Activated CD8-positive, alpha-beta T cell treated with anti-CD3 and anti-CD28 coated beads for 36 hours (primary cell): ENCODE measurements at regions not wholly inside any gene's neighbourhood (a gene's known extent, or its start where the extent isn't known, plus 50 kb on each side); places are given as distances from the start of the nearest gene placed in this dataset.

Experiments used
- ATAC-seq: fragments of 200-7000 bp; cut with Tn5 transposase; one replicate; pipeline ENCODE4 v1.10.0; 2021; ENCODE audit warnings: mild to moderate bottlenecking, moderate library complexity
- CTCF ChIA-PET: fragments of 350-600 bp; sonication (Branson Sonifier 250); formaldehyde crosslinking; loops from one replicate; lab custom pipeline; 2021; ENCODE audit warnings: antibody characterized with exemption; lab: Charles Lee
- POLR2A ChIA-PET: fragments of 350-600 bp; sonication (Branson Sonifier 250); formaldehyde crosslinking; loops from one replicate; lab custom pipeline; 2021; ENCODE audit warnings: antibody characterized with exemption; lab: Charles Lee
- DNase-seq: peaks from one replicate; pipeline ENCODE4 v3.0.0-alpha.2; 2020
- H3K27ac Mint-ChIP-seq: one replicate; pipeline ENCODE4 v1.8.0; 2021; ENCODE audit warnings: mild to moderate bottlenecking, mixed read lengths
- H3K27me3 Mint-ChIP-seq: one replicate; pipeline ENCODE4 v1.8.0; 2021; ENCODE audit warnings: mixed read lengths
- H3K36me3 Mint-ChIP-seq: one replicate; pipeline ENCODE4 v1.8.0; 2021; ENCODE audit warnings: low read depth, mixed read lengths
- H3K4me1 Mint-ChIP-seq: one replicate; pipeline ENCODE4 v1.8.0; 2021; ENCODE audit warnings: low read depth, mixed read lengths
- H3K4me3 Mint-ChIP-seq: one replicate; pipeline ENCODE4 v1.8.0; 2021; ENCODE audit warnings: mild to moderate bottlenecking, moderate library complexity, mixed read lengths
- H3K9me3 Mint-ChIP-seq: one replicate; pipeline ENCODE4 v1.8.0; 2021; ENCODE audit warnings: mixed read lengths
- CTCF ChIP-seq: fragments of 200-600 bp; IDR thresholded peaks from one replicate; pipeline ENCODE4 v1.8.0; 2022; ENCODE audit warnings: antibody characterized with exemption, mild to moderate bottlenecking
- intact Hi-C: fragments of 100-400 bp; cut with micrococcal nuclease; formaldehyde crosslinking; loops from one replicate; pipeline ENCODE4 v1.10.0; 2022

GRCh38 chr2:41907771-41908207, 140.0 kb upstream of the PKDCC start:
- Mint-ChIP-seq H3K4me3 (no peak overlapping the region), H3K27me3 (peaks cover 19% of the 10 kb centered on the region), H3K9me3 (no peaks in the 10 kb centered on the region), H3K4me1 (no peaks in the 10 kb centered on the region), H3K36me3 (no peaks in the 10 kb centered on the region), H3K27ac (no peak overlapping the region)
- intact Hi-C loops: no loop called here
- no peak for ATAC-seq
- no peak for DNase-seq
- ChIA-PET POLR2A (no interaction called here), CTCF (no interaction called here)
- no peak for TF ChIP-seq CTCF

- CTCF ChIA-PET: no interaction called here
- ATAC-seq: no peak
- intact Hi-C loops: no loop called here
- no peak for DNase-seq
- H3K4me3 Mint-ChIP-seq: no peak overlapping the region
- H3K27ac Mint-ChIP-seq: no peak overlapping the region
- H3K4me1 Mint-ChIP-seq: no peaks in the 10 kb centered on the region
- H3K27me3 Mint-ChIP-seq: peaks cover 19% of the 10 kb centered on the region
- POLR2A ChIA-PET: no interaction called here
- H3K36me3 Mint-ChIP-seq: no peaks in the 10 kb centered on the region
- no peaks in the 10 kb centered on the region for H3K9me3 Mint-ChIP-seq
- no peak for TF ChIP-seq CTCF
These were observed 139.5 kb upstream of the PKDCC start for GRCh38 chr2:41908349-41908748.

GRCh38 chr2:41909584-41909983, 138.2 kb upstream of the PKDCC start:
- Mint-ChIP-seq H3K9me3 (no peaks in the 10 kb centered on the region), H3K4me1 (no peaks in the 10 kb centered on the region)
- TF ChIP-seq CTCF: no peak

GRCh38 chr2:41910126-41910525, 137.7 kb upstream of the PKDCC start:
- Mint-ChIP-seq H3K36me3 (no peaks in the 10 kb centered on the region), H3K4me3 (no peak overlapping the region), H3K9me3 (no peaks in the 10 kb centered on the region), H3K4me1 (no peaks in the 10 kb centered on the region), H3K27me3 (peaks cover 15% of the 10 kb centered on the region), H3K27ac (no peak overlapping the region)
- CTCF ChIA-PET: no interaction called here
- ATAC-seq (peak; percentile 20), DNase-seq (no peak)
- POLR2A ChIA-PET: no interaction called here
- intact Hi-C loops: no loop called here
- TF ChIP-seq CTCF: no peak

More at GRCh38 chr2:41909584-41909983, 138.2 kb upstream of the PKDCC start:
- POLR2A ChIA-PET: no interaction called here
- Mint-ChIP-seq H3K36me3 (no peaks in the 10 kb centered on the region), H3K4me3 (no peak overlapping the region), H3K27ac (no peak overlapping the region), H3K27me3 (peaks cover 15% of the 10 kb centered on the region)
- CTCF ChIA-PET: no interaction called here
- ATAC-seq: no peak
- intact Hi-C loops: no loop called here
- DNase-seq: no peak

- no peaks in the 10 kb centered on the region for H3K4me1 Mint-ChIP-seq
- no peaks in the 10 kb centered on the region for H3K9me3 Mint-ChIP-seq
- DNase-seq: no peak
- intact Hi-C loops: no loop called here
- no peak for TF ChIP-seq CTCF
- peaks cover 11% of the 10 kb centered on the region for H3K27me3 Mint-ChIP-seq
- no peak overlapping the region for H3K4me3 Mint-ChIP-seq
- H3K27ac Mint-ChIP-seq: no peak overlapping the region
- CTCF ChIA-PET: no interaction called here
- ATAC-seq: no peak
- no peaks in the 10 kb centered on the region for H3K36me3 Mint-ChIP-seq
- POLR2A ChIA-PET: no interaction called here
These were observed 136.8 kb upstream of the PKDCC start for GRCh38 chr2:41911033-41911432.
